Type B pancreatic cell (in vitro differentiated cells): ENCODE measurements at regions not wholly inside any gene's neighbourhood (a gene's known extent, or its start where the extent isn't known, plus 50 kb on each side); places are given as distances from the start of the nearest gene placed in this dataset.

ENCODE experiments used
- DNase-seq: peaks from one replicate; pipeline ENCODE4 v3.0.0; 2021; ENCODE audit warnings: mixed read lengths; ENCODE audit not compliant: unreplicated experiment; ENCODE audit errors: extremely low spot score
- H3K27ac Mint-ChIP-seq: 2 replicates; pipeline ENCODE4 v1.8.0; 2021; ENCODE audit warnings: mild to moderate bottlenecking, mixed read lengths
- H3K27me3 Mint-ChIP-seq: 2 replicates; pipeline ENCODE4 v1.8.0; 2021; ENCODE audit warnings: mixed read lengths
- H3K36me3 Mint-ChIP-seq: 2 replicates; pipeline ENCODE4 v1.8.0; 2021; ENCODE audit warnings: mixed read lengths
- H3K4me1 Mint-ChIP-seq: one replicate; pipeline ENCODE4 v1.8.0; 2021; ENCODE audit warnings: mixed read lengths; ENCODE audit not compliant: unreplicated experiment
- H3K4me3 Mint-ChIP-seq: 2 replicates; pipeline ENCODE4 v1.8.0; 2021; ENCODE audit warnings: mild to moderate bottlenecking, mixed read lengths
- H3K9me3 Mint-ChIP-seq: 2 replicates; pipeline ENCODE4 v1.8.0; 2021; ENCODE audit warnings: mixed read lengths
- TF ChIP-seq, protein P1 (sequence below): fragments of 200-600 bp; sonication (generic); conservative IDR thresholded peaks from 2 replicates; pipeline ENCODE4 v1.5.0; 2021; ENCODE audit warnings: antibody characterized with exemption, mild to moderate bottlenecking

DNA sequence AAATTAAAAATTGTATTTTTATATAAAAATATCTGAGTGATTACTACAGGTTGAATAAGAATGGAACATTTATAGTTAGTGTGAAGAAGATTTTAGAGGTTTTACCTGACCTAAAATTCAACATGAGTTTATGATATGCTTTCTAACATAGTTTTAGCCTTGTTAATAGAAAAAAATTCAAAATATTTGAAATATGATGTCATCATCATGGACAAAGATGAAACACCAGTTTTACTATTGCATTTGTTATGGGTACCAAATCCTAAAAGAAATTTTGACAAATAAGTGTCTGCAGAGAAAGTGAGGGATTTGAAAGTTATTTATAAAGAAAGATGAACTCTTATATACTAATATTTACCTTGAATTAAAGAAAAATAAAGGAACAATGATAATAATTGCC lies 479.7 kb downstream of the TBC1D32 start:
- Mint-ChIP-seq H3K36me3 (no peaks in the 10 kb centered on the region), H3K4me3 (no peak overlapping the region), H3K4me1 (no peaks in the 10 kb centered on the region), H3K27ac (no peak overlapping the region), H3K9me3 (no peaks in the 10 kb centered on the region), H3K27me3 (no peaks in the 10 kb centered on the region)
- DNase-seq = no peak
- TF ChIP-seq, protein P1, sequence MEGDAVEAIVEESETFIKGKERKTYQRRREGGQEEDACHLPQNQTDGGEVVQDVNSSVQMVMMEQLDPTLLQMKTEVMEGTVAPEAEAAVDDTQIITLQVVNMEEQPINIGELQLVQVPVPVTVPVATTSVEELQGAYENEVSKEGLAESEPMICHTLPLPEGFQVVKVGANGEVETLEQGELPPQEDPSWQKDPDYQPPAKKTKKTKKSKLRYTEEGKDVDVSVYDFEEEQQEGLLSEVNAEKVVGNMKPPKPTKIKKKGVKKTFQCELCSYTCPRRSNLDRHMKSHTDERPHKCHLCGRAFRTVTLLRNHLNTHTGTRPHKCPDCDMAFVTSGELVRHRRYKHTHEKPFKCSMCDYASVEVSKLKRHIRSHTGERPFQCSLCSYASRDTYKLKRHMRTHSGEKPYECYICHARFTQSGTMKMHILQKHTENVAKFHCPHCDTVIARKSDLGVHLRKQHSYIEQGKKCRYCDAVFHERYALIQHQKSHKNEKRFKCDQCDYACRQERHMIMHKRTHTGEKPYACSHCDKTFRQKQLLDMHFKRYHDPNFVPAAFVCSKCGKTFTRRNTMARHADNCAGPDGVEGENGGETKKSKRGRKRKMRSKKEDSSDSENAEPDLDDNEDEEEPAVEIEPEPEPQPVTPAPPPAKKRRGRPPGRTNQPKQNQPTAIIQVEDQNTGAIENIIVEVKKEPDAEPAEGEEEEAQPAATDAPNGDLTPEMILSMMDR = no peak

DNA sequence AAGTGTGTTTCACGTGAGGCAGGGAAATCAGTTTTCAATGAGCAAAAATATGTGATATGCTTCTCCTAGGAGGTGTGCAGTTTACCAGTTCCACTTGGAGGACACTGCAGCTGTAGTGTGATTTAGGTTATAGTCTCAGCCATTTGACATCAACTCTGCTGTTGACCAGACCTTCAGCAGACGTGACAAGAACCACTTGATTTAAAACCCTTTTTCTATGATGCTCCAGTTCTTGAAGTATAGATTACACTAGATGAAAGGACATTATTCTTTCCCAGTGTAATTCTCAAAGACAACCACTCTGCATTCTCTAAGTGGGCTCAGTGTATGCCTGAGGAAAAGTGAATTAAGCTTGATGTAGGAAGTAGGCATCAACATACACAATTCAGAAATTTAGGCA lies 480.8 kb downstream of the TBC1D32 start:
- Mint-ChIP-seq H3K4me3 (no peak overlapping the region), H3K27ac (no peak overlapping the region), H3K4me1 (no peaks in the 10 kb centered on the region), H3K27me3 (no peaks in the 10 kb centered on the region), H3K36me3 (no peaks in the 10 kb centered on the region), H3K9me3 (no peaks in the 10 kb centered on the region)
- TF ChIP-seq, protein P1 = no peak
- no peak for DNase-seq

DNA sequence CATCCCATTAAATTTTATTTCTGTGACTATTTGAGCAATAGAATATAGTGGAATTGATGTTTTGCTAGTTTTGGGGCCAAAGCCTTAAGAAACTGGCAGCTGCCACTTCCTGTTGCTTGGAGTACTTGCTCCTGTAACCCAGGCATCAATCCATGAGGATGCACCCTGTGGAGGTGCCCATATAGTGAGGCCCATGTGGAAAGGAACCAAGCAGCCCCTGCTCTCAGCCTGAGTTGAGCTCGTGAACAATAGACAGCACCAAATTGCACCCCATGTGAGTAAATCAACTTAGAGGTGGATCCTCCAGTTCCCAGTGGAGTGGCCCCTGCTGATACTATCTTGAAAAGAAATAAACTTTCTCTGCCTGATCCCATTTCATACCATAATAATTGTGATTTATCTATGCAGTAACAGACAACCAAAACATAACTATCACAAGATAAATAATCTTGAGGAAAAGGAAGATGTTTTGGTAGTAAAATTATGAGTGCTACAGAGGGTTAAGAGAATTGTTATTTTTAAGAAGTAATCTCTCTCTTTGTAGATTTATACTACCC lies 481.9 kb downstream of the TBC1D32 start:
- H3K27ac Mint-ChIP-seq = no peak overlapping the region
- H3K4me1 Mint-ChIP-seq = no peaks in the 10 kb centered on the region
- no peaks in the 10 kb centered on the region for H3K36me3 Mint-ChIP-seq
- DNase-seq = no peak
- TF ChIP-seq, protein P1 = no peak
- no peaks in the 10 kb centered on the region for H3K27me3 Mint-ChIP-seq
- H3K4me3 Mint-ChIP-seq = no peak overlapping the region
- H3K9me3 Mint-ChIP-seq = no peaks in the 10 kb centered on the region

DNA sequence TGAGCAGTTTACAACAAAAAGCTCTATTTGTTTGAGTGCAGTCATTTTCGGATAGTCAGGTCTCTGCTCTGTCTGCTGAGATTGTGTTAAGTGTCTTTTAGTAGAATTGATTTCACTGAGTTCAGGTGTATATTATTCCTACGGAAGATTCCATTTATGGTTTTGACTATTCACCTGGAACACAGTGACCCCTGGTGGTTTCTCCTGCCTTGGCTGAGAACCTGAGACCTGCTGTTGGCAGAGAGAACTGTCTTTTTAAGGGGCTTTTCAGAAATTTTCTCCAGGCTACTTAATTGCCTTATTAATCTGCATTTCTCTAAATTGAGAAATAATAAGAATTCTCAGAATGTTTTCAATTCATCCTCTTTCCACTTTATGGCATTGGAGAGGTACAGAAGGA lies 508.0 kb downstream of the TBC1D32 start:
- Mint-ChIP-seq H3K27me3 (no peaks in the 10 kb centered on the region), H3K9me3 (no peaks in the 10 kb centered on the region), H3K27ac (no peak overlapping the region), H3K36me3 (no peaks in the 10 kb centered on the region), H3K4me3 (no peak overlapping the region), H3K4me1 (no peaks in the 10 kb centered on the region)
- TF ChIP-seq, protein P1 = peak; percentile 82
- DNase-seq = no peak

DNA sequence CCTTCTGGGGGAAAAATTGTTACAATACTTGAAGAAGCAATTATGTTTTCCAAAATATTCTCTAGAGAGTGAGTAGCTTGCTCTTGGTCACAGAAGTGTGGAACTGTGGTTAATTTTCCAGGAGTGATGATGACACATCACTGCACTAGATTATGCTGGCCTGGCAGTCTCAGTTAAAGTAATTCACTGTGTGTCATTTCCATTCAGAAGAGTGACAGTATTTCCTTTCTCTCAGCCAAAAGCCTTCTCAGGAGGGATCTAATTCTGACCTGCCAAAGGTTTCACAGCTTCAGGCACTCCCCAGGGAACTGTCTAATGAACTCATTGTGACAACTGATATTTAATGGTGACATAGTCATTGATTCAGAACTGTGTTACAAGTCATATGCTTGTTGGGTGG lies 517.5 kb downstream of the TBC1D32 start:
- no peak overlapping the region for H3K27ac Mint-ChIP-seq
- H3K4me1 Mint-ChIP-seq = no peaks in the 10 kb centered on the region
- H3K4me3 Mint-ChIP-seq = no peak overlapping the region
- no peaks in the 10 kb centered on the region for H3K36me3 Mint-ChIP-seq
- DNase-seq = no peak
- no peaks in the 10 kb centered on the region for H3K9me3 Mint-ChIP-seq
- peaks cover 8% of the 10 kb centered on the region for H3K27me3 Mint-ChIP-seq
- TF ChIP-seq, protein P1 = no peak

DNA sequence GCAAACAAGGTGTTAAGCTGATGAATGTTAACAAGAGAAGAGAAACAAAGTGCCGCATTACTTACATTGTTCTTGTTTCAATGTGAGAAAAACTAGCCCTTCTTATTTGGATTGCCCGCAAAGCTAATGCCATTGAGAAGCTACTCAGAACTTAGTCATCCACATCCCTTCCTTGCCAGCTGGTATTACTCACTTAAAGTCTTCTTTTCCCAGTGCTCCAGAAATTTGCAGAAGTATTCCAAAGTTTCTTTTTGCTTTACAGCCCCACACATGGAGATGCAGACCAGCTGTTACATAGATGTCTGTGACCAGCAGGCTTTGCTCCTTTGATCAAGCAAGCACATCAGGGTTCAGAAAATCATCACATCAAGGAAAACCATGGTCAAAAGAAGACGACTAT lies 529.0 kb downstream of the TBC1D32 start:
- Mint-ChIP-seq H3K27me3 (no peaks in the 10 kb centered on the region), H3K36me3 (no peaks in the 10 kb centered on the region), H3K27ac (no peak overlapping the region), H3K4me1 (no peaks in the 10 kb centered on the region), H3K9me3 (no peaks in the 10 kb centered on the region), H3K4me3 (no peak overlapping the region)
- TF ChIP-seq, protein P1 = no peak
- no peak for DNase-seq
